GM12878 (cell line): ENCODE measurements at regions not wholly inside any gene's neighbourhood (a gene's known extent, or its start where the extent isn't known, plus 50 kb on each side); places are given as distances from the start of the nearest gene placed in this dataset.
"Not testable (repeated sequence)": the region's sequence is repeated elsewhere in the genome, so short reads cannot be mapped to it uniquely, and the experiment has no call there.

Experiments
- ATAC-seq: fragments of 200-7000 bp; cut with Tn5 transposase; 3 replicates; pipeline ENCODE4 v1.9.1; 2020; ENCODE audit warnings: mild to moderate bottlenecking, moderate library complexity
- BruUV-seq: library from RNA; stranded (reverse); fragments of 400-500 nt; replicated peaks from 2 replicates; lab custom pipeline; 2021; lab: Mats Ljungman, UMichigan
- CTCF ChIA-PET: fragments of 300-600 bp; sonication (Branson Sonifier 250); formaldehyde crosslinking; extraction: SDS; loops from one replicate; lab custom pipeline; 2021; ENCODE audit warnings: inconsistent platforms; lab: Yijun Ruan, JAX
- POLR2A ChIA-PET: fragments of 350-600 bp; formaldehyde crosslinking; extraction: SDS; loops from one replicate; lab custom pipeline; 2021; ENCODE audit warnings: inconsistent platforms; lab: Charles Lee
- RAD21 ChIA-PET: fragments of 300-600 bp; sonication (Branson Sonifier 250); formaldehyde crosslinking; loops from one replicate; lab custom pipeline; 2023; ENCODE audit warnings: antibody characterized with exemption; ENCODE audit not compliant: unreplicated experiment; lab: Charles Lee
- SMC1A ChIA-PET: fragments of 300-600 bp; sonication (Branson Sonifier 250); formaldehyde crosslinking; loops from one replicate; lab custom pipeline; 2023; ENCODE audit not compliant: unreplicated experiment, uncharacterized antibody; lab: Charles Lee
- DNase-seq: peaks from one replicate; pipeline ENCODE4 v3.0.0-alpha.2; 2011; ENCODE audit warnings: low read depth, low spot score
- FAIRE-seq: peaks from 3 replicates; lab custom pipeline; 2011; peaks lifted over from hg19 to GRCh38; lab: Jason Lieb, UNC
- H2AFZ ChIP-seq: 2 replicates; pipeline ENCODE4 v1.6.0; 2011; ENCODE audit warnings: low read depth, low read length, control low read depth; ENCODE audit not compliant: control insufficient read depth
- H3K27ac ChIP-seq: 2 replicates; pipeline ENCODE4 v1.5.1; 2011; ENCODE audit warnings: control low read depth; ENCODE audit not compliant: control insufficient read depth, insufficient read depth
- H3K27me3 ChIP-seq, 2 experiments: replicated peaks in 1 of 2; 2 replicates each; pipeline versions ENCODE4 v1.6.0 to v1.6.1; 2011; ENCODE audit warnings: low read length in 1 of 2; ENCODE audit not compliant: control insufficient read depth in 2 of 2, insufficient read depth in 2 of 2
- H3K36me3 ChIP-seq, 2 experiments: 2 replicates each; pipeline ENCODE4 v1.5.1; 2011; ENCODE audit warnings: low read length in 1 of 2; ENCODE audit not compliant: control insufficient read depth in 2 of 2, insufficient read depth in 2 of 2
- H3K4me1 ChIP-seq: 2 replicates; pipeline ENCODE4 v1.6.1; 2011; ENCODE audit warnings: mild to moderate bottlenecking, low read length, moderate library complexity, mixed read lengths; ENCODE audit not compliant: control insufficient read depth, insufficient read depth
- H3K4me2 ChIP-seq: 2 replicates; pipeline ENCODE4 v1.6.0; 2011; ENCODE audit warnings: control low read depth; ENCODE audit not compliant: control insufficient read depth, insufficient read depth
- H3K4me3 ChIP-seq: fragments of 200-600 bp; sonication (generic); 2 replicates; pipeline ENCODE4 v1.5.1; 2016
- H3K79me2 ChIP-seq: 2 replicates; pipeline ENCODE4 v1.6.0; 2011; ENCODE audit warnings: low read length; ENCODE audit not compliant: control insufficient read depth, insufficient read depth
- H3K9ac ChIP-seq: 2 replicates; pipeline ENCODE4 v1.8.0; 2011; ENCODE audit warnings: low read length, control low read depth, mixed read lengths; ENCODE audit not compliant: control insufficient read depth, insufficient read depth
- H3K9me3 ChIP-seq: replicated peaks from 3 replicates; pipeline ENCODE4 v1.5.1; 2011; ENCODE audit warnings: mild to moderate bottlenecking, low read length; ENCODE audit not compliant: control insufficient read depth, insufficient read depth
- H4K20me1 ChIP-seq: 2 replicates; pipeline ENCODE4 v1.6.0; 2011; ENCODE audit not compliant: control insufficient read depth, insufficient read depth
- BMI1 ChIP-seq: fragments of 450-650 bp; IDR thresholded peaks from 2 replicates; pipeline ENCODE4 v1.6.1; 2016; ENCODE audit warnings: mild to moderate bottlenecking, moderate library complexity, borderline replicate concordance
- CHD1 ChIP-seq: IDR thresholded peaks from 2 replicates; pipeline ENCODE4 v1.6.1; 2012; ENCODE audit warnings: low read depth, low read length, improper control_type of control experiment
- PKNOX1 ChIP-seq: fragments of 450-650 bp; IDR thresholded peaks from 2 replicates; pipeline ENCODE4 v1.6.1; 2016; ENCODE audit warnings: mild to moderate bottlenecking
- RUNX3 ChIP-seq: IDR thresholded peaks from 2 replicates; pipeline ENCODE4 v1.6.1; 2012; ENCODE audit warnings: low read length, inconsistent platforms
- TCF12 ChIP-seq: IDR thresholded peaks from 2 replicates; pipeline ENCODE4 v1.6.1; 2011; ENCODE audit warnings: low read depth, mild to moderate bottlenecking, low read length
- ZNF217 ChIP-seq: fragments of 450-650 bp; IDR thresholded peaks from 2 replicates; pipeline ENCODE4 v1.6.1; 2017; ENCODE audit warnings: antibody characterized with exemption, mild to moderate bottlenecking
- WGBS: methylation state at CpG from one replicate; pipeline ENCODE4 v1.1.6; 2016; ENCODE audit warnings: low lambda C conversion rate; ENCODE audit not compliant: insufficient replicate concordance, insufficient coverage; ENCODE audit errors: missing lambda C conversion rate; 5-methylcytosine and 5-hydroxymethylcytosine counted together
- in situ Hi-C: fragments of 300-500 bp; cut with MboI; formaldehyde crosslinking; loops from 9 replicates; pipeline ENCODE4 v1.14.3; 2018; ENCODE audit warnings: mixed read lengths
- intact Hi-C: fragments of 100-400 bp; cut with micrococcal nuclease; formaldehyde crosslinking; loops from one replicate; pipeline ENCODE4 v1.14.2; 2022; ENCODE audit not compliant: unreplicated experiment

DNA sequence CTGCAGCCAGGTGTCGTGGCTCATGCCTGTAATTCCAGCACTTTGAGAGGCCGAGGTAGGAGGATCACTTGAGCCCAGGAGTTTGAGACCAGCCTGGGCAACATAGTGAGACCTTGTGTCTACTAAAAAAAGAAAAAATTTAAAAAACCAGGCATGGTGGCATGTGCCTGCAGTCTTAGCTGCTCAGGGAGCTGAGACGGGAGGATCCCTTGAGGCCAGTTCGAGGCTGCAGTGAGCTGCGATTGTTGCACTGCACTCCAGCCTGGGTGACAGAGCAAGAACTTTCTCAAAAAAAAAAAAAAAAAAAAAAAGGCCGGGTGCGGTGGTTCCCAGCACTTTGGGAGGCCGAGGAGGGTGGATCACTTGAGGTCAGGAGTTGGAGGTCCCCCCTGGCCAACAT lies 85.5 kb upstream of the CLDN5 start:
- H3K79me2 ChIP-seq, in situ Hi-C loops, intact Hi-C loops, POLR2A ChIA-PET, H3K27me3 ChIP-seq, H3K9me3 ChIP-seq, BruUV-seq, ATAC-seq, H3K4me3 ChIP-seq, FAIRE-seq, DNase-seq, H3K4me2 ChIP-seq, H2AFZ ChIP-seq, H3K36me3 ChIP-seq, H3K27ac ChIP-seq, H3K9ac ChIP-seq, RAD21 ChIA-PET, H4K20me1 ChIP-seq: not testable (repeated sequence)
- ChIA-PET SMC1A (interaction anchor here (1.5 kb wide), 1 partner anchor 430 kb away, joined by 3 read pairs; no protein-coding TSS in a partner anchor), CTCF (interaction anchor here (0.6 to 0.9 kb wide), 3 partner anchors 19 to 130 kb away, joined by 3 to 4 read pairs (median 3); partner anchors contain the start of gene CDC45)
- 42% methylated on average over 8 of the region's 8 CpGs for WGBS
- H3K4me1 ChIP-seq, result peaks cover 26% of the 10 kb centered on the region

DNA sequence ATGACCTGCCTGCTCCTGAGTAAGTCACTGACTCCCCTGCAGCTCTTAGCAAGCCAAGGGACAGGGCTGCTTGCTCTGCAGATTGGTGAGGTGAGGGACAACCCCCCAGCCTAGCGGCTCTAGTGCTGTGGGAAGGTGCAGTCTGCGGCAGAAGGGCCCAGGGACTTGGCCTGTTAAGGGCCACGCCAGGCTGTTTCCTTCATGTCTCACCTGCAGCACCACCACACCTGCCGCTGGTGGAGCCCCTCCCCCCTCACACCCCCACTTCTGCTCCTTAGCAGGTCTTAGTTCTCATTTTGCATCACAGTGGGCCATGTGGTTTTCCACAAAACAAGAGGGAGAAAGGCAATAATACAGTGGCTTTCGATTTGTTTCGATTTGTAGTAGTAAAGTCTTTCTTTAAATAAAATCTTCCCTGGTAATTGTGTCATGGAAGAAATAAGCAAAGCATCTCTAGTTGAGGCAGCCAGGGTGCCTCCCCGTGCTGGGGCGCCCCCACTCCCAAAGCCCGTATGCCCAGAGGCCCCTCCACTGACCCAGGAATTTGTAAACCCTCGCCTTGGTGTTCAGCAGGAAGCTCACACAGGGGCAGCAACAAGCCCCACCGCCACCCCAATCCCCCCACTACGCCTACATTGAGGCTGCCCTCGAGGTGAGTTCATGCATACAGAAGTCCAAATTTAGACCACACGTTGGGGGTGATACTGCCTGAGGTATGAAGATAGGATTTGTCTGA lies 86.5 kb upstream of the CLDN5 start:
- no peak overlapping the region for H3K27ac ChIP-seq
- H3K4me2 ChIP-seq, result peak overlapping the region; percentile 59
- DNase-seq, result no peak
- intact Hi-C loops (no loop called here), in situ Hi-C loops (no loop called here)
- POLR2A ChIA-PET, result no interaction called here
- H3K79me2 ChIP-seq, result no peaks in the 10 kb centered on the region
- WGBS, result 27% methylated on average over 14 of the region's 14 CpGs
- TF ChIP-seq BMI1, result no peak
- peak; percentile 42; the same call in 1 of the 2 replicates for TF ChIP-seq RUNX3
- TF ChIP-seq CHD1, result no peak
- peak; percentile 64; the same call in 1 of the 2 replicates for TF ChIP-seq TCF12
- 0 out of 2 replicates have a peak, but pooled peaks have one; percentile 21 for TF ChIP-seq ZNF217
- TF ChIP-seq PKNOX1, result no peak
- no TSS peak for BruUV-seq
- no peaks in the 10 kb centered on the region for H3K9me3 ChIP-seq
- CTCF ChIA-PET, result interaction anchor here (0.6 to 0.9 kb wide), 2 partner anchors 18 to 60 kb away, joined by 3 to 4 read pairs; no protein-coding TSS in a partner anchor
- H3K36me3 ChIP-seq, result no peaks in the 10 kb centered on the region
- no peak overlapping the region for H2AFZ ChIP-seq
- no peak overlapping the region for H3K4me3 ChIP-seq
- SMC1A ChIA-PET, result interaction anchor here (1.5 kb wide), 1 partner anchor 431 kb away, joined by 3 read pairs; no protein-coding TSS in a partner anchor
- peak; percentile 45 for ATAC-seq
- H4K20me1 ChIP-seq, result no peaks in the 10 kb centered on the region
- peaks cover 0 to 4% of the 10 kb centered on the region in 2 experiments; a peak in 1 of 4 replicates for H3K27me3 ChIP-seq
- FAIRE-seq, result no peak
- RAD21 ChIA-PET, result no interaction called here
- H3K9ac ChIP-seq, result no peak overlapping the region
- peaks cover 30% of the 10 kb centered on the region for H3K4me1 ChIP-seq
